ENCODE measurements at regions not wholly inside any gene's neighbourhood (a gene's known extent, or its start where the extent isn't known, plus 50 kb on each side); places are given as distances from the start of the nearest gene placed in this dataset.

DNA sequence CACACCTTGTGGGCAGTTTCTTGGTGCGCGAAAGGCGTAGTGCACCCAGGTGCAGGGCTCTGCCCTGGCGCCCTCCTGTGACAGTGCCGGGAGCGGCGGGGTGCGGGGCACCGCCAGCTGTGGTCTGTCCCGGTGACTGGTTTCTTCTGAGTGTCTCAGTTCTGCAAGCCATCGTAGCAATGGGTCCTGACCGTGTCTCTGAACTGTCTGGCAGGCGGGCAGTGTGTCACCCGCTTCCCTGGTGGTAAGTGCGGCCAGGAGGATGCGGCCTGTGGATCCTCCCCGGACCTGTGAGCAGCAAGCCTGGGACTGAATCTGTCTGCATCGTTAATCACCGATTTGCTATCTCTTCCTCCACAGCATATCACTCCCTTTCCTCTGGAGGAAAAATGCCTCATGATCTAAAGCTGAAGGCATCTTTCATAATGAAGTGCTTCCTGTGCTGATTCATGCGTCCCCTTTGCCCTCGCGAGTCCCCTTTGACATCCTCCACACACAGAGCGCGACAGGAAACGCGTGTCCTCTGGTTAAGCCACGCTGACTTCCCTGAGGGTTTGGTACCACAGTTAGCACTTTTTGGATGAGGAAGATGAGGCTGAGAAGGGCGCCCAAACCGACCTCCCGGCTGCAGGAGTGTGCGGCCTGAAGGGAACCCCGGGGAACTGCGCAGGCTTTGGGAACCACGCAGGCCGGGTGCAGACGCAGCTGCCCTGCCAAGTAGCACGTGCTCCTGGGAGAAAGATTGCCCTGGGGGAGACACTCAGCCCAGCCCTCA, 416.0 kb upstream of the HS6ST1 start:
- no peaks in the 10 kb centered on the region for H3K27me3 ChIP-seq (ENCODE audit: control insufficient read depth in 2 of 2, insufficient read depth in 2 of 2, low read length in 2 of 2)
- H2AFZ ChIP-seq (ENCODE audit: low read depth, low read length), result no peak overlapping the region
- FAIRE-seq, result no peak
- BruUV-seq (replicated peaks), result no TSS peak
- H3K9ac ChIP-seq (replicated peaks; ENCODE audit: extremely low read depth, insufficient read depth, low read length), result no peak overlapping the region
- POLR2A ChIA-PET, result no interaction called here
- no peak overlapping the region for H3K4me2 ChIP-seq (ENCODE audit: insufficient read depth, low read length)
- intact Hi-C loops (cut with micrococcal nuclease) (loop anchor here (5.0 to 10.0 kb wide), 3 partner anchors 412 to 1600 kb away; no protein-coding TSS in a partner anchor), dilution Hi-C loops (cut with MboI; ENCODE audit: extremely low pct_ligation_motif_present, low sequenced_read_pairs) (no loop called here)
- H3K4me1 ChIP-seq (ENCODE audit: control insufficient read depth, extremely low read depth, insufficient read depth, low read length), result peaks cover 3% of the 10 kb centered on the region
- peak; percentile 6 for DNase-seq (ENCODE audit: low read depth, low spot score)
- H3K9me1 ChIP-seq (replicated peaks; ENCODE audit: control insufficient read depth, extremely low read depth, insufficient read depth, low read length), result no peaks in the 10 kb centered on the region
- H3K27ac ChIP-seq (ENCODE audit: insufficient read depth, low read depth, low read length), result no peak overlapping the region
- H3K79me2 ChIP-seq (ENCODE audit: control insufficient read depth, insufficient read depth, low read length), result no peaks in the 10 kb centered on the region
- H4K20me1 ChIP-seq (replicated peaks; ENCODE audit: control insufficient read depth, extremely low read depth, insufficient read depth, low read length), result no peaks in the 10 kb centered on the region
- no peaks in the 10 kb centered on the region for H3K9me3 ChIP-seq (replicated peaks; ENCODE audit: control insufficient read depth, insufficient read depth, low read length)
- H3K36me3 ChIP-seq (ENCODE audit: control insufficient read depth in 2 of 2, extremely low read depth in 1 of 2, insufficient read depth in 2 of 2, low read length in 2 of 2), result no peaks in the 10 kb centered on the region
- TF ChIP-seq EZH2 (IDR thresholded peaks at IDR 0.05; ENCODE audit: borderline replicate concordance, low read depth, low read length, severe bottlenecking), result no peak
- no peak for TF ChIP-seq MAX (IDR thresholded peaks at IDR 0.05; ENCODE audit: insufficient read depth, insufficient read length)
- TF ChIP-seq JUN (IDR thresholded peaks at IDR 0.05; ENCODE audit: borderline replicate concordance, insufficient read depth, insufficient read length, low read depth), result peak; percentile 4
- TF ChIP-seq FOS (IDR thresholded peaks at IDR 0.05; ENCODE audit: borderline replicate concordance, insufficient read depth, low read length), result peak; percentile 24
- TF ChIP-seq POLR2A (IDR thresholded peaks at IDR 0.05; ENCODE audit: low read depth, low read length), result no peak
- TF ChIP-seq MYC (IDR thresholded peaks at IDR 0.05; ENCODE audit: low read depth, low read length), result no peak
- TF ChIP-seq, protein P1, sequence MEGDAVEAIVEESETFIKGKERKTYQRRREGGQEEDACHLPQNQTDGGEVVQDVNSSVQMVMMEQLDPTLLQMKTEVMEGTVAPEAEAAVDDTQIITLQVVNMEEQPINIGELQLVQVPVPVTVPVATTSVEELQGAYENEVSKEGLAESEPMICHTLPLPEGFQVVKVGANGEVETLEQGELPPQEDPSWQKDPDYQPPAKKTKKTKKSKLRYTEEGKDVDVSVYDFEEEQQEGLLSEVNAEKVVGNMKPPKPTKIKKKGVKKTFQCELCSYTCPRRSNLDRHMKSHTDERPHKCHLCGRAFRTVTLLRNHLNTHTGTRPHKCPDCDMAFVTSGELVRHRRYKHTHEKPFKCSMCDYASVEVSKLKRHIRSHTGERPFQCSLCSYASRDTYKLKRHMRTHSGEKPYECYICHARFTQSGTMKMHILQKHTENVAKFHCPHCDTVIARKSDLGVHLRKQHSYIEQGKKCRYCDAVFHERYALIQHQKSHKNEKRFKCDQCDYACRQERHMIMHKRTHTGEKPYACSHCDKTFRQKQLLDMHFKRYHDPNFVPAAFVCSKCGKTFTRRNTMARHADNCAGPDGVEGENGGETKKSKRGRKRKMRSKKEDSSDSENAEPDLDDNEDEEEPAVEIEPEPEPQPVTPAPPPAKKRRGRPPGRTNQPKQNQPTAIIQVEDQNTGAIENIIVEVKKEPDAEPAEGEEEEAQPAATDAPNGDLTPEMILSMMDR (IDR thresholded peaks at IDR 0.05; ENCODE audit: extremely low read depth in 1 of 2, insufficient read depth in 1 of 2, low read depth in 1 of 2, low read length in 2 of 2), result no peak
- TF ChIP-seq POLR2AphosphoS5 (IDR thresholded peaks at IDR 0.05; ENCODE audit: insufficient read depth, low read depth, low read length), result no peak
- TF ChIP-seq GATA2 (IDR thresholded peaks at IDR 0.05; ENCODE audit: insufficient read depth, insufficient read length, low read depth, low read length), result peak; percentile 61
- CTCF ChIA-PET, result no interaction called here
- no peak overlapping the region for H3K4me3 ChIP-seq (replicated peaks in 1 of 3; ENCODE audit: insufficient read depth in 1 of 3, low read depth in 1 of 3, low read length in 3 of 3)
